ENCODE measurements at regions not wholly inside any gene's neighbourhood (a gene's known extent, or its start where the extent isn't known, plus 50 kb on each side); places are given as distances from the start of the nearest gene placed in this dataset.

GRCh38 chr13:111031531-111031961, 83.6 kb upstream of the ARHGEF7 start:
- no peak overlapping the region for H3K4me2 ChIP-seq (ENCODE audit: insufficient read depth in 1 of 2, low read depth in 2 of 2, low read length in 2 of 2)
- no peak overlapping the region for H2BK20ac ChIP-seq (ENCODE audit: low read length)
- no peak overlapping the region for H2BK12ac ChIP-seq (ENCODE audit: low read depth, low read length)
- DNase-seq (ENCODE audit: low read depth in 1 of 2, low spot score in 2 of 2) (peak in 1 of 2 experiments; percentile 30), FAIRE-seq (no peak)
- no peak overlapping the region for H2BK5ac ChIP-seq (ENCODE audit: low read depth, low read length)
- no peaks in the 10 kb centered on the region for H3K79me1 ChIP-seq (ENCODE audit: low read depth, low read length)
- 95% methylated on average over 8 of the region's 8 CpGs; no CpG with 5 or more reads in 1 of the 2 experiments for WGBS, 2 experiments (ENCODE audit: extremely low coverage in 1 of 2, insufficient coverage in 1 of 2, insufficient read length in 1 of 2, insufficient replicate concordance in 2 of 2, low coverage in 1 of 2, low lambda C conversion rate in 2 of 2, missing lambda C conversion rate in 1 of 2)
- H2BK15ac ChIP-seq (ENCODE audit: low read length): no peak overlapping the region
- CTCF ChIA-PET (ENCODE audit: partially characterized antibody): interaction anchor here (0.6 to 2.6 kb wide), 5 partner anchors 18 to 110 kb away, joined by 3 to 10 read pairs (median 3); no protein-coding TSS in a partner anchor
- H3K9me3 ChIP-seq (ENCODE audit: insufficient read depth in 2 of 2, low read depth in 1 of 2, low read length in 1 of 2): no peaks in the 10 kb centered on the region
- H3K23me2 ChIP-seq (ENCODE audit: low read depth, low read length): no peaks in the 10 kb centered on the region
- no peak overlapping the region for H2AFZ ChIP-seq (ENCODE audit: low read length)
- no peak overlapping the region for H3K4ac ChIP-seq (replicated peaks; ENCODE audit: insufficient read length, low read depth, low read length)
- H4K91ac ChIP-seq (replicated peaks; ENCODE audit: insufficient read length, low read length): no peak overlapping the region
- no peak overlapping the region for H3K14ac ChIP-seq (ENCODE audit: insufficient read length)
- no peaks in the 10 kb centered on the region for H3K79me2 ChIP-seq (ENCODE audit: control insufficient read depth in 1 of 2, insufficient read depth in 2 of 2, low read length in 2 of 2)
- H3K4me3 ChIP-seq (ENCODE audit: extremely low read depth in 1 of 4, insufficient read depth in 2 of 4, low read depth in 3 of 4, low read length in 4 of 4): no peak overlapping the region
- H3K36me3 ChIP-seq (ENCODE audit: control insufficient read depth in 2 of 4, insufficient read depth in 4 of 4, low read length in 3 of 4): no peaks in the 10 kb centered on the region
- no peak overlapping the region; the same call in 1 of the 2 replicates for H4K8ac ChIP-seq (ENCODE audit: extremely low read depth, insufficient read depth, low read length)
- H3K27ac ChIP-seq (ENCODE audit: low read depth, low read length): no peak overlapping the region
- H2AK5ac ChIP-seq (ENCODE audit: low read depth, low read length): no peak overlapping the region
- no peak overlapping the region for H3K56ac ChIP-seq (replicated peaks; ENCODE audit: insufficient read length, low read depth, low read length)
- POLR2A ChIA-PET (ENCODE audit: partially characterized antibody): no interaction called here
- H2BK120ac ChIP-seq (replicated peaks; ENCODE audit: low read depth, low read length): no peak overlapping the region
- H3K18ac ChIP-seq (ENCODE audit: extremely low read depth, low read length): no peak overlapping the region
- no peak overlapping the region for H3K23ac ChIP-seq (ENCODE audit: insufficient read length)
- no peak for TF ChIP-seq YY1 (IDR thresholded peaks at IDR 0.05; ENCODE audit: low read depth, low read length)
- TF ChIP-seq RBBP5 (IDR thresholded peaks at IDR 0.05; ENCODE audit: borderline replicate concordance, low read depth, low read length): no peak
- TF ChIP-seq ATF3 (IDR thresholded peaks at IDR 0.05; ENCODE audit: insufficient read depth, low read depth, low read length): no peak
- no peak for TF ChIP-seq RFX5 (IDR thresholded peaks at IDR 0.05; ENCODE audit: borderline replicate concordance, low read depth, low read length)
- no peak for TF ChIP-seq RNF2 (IDR thresholded peaks at IDR 0.05; ENCODE audit: borderline replicate concordance, low read depth, low read length, missing control alignments, poor library complexity, severe bottlenecking)
- TF ChIP-seq KDM5A (IDR thresholded peaks at IDR 0.05; ENCODE audit: low read length): no peak
- no peak for TF ChIP-seq SAP30 (IDR thresholded peaks at IDR 0.05; ENCODE audit: insufficient read depth, insufficient replicate concordance, low read length)
- TF ChIP-seq SIRT6 (IDR thresholded peaks at IDR 0.05; ENCODE audit: low read length): no peak
- no peak for TF ChIP-seq EGR1 (IDR thresholded peaks at IDR 0.05; ENCODE audit: borderline replicate concordance, low read depth, low read length)
- TF ChIP-seq EP300 (IDR thresholded peaks at IDR 0.05; ENCODE audit: borderline replicate concordance in 1 of 2, low read depth in 2 of 2, low read length in 2 of 2): no peak
- TF ChIP-seq TAF7 (optimal IDR thresholded peaks at IDR 0.05; ENCODE audit: borderline replicate concordance, low read depth, low read length): no peak
- no peak for TF ChIP-seq HDAC6 (IDR thresholded peaks at IDR 0.05; ENCODE audit: low read depth, low read length)
- TF ChIP-seq BCL11A (IDR thresholded peaks at IDR 0.05; ENCODE audit: low read depth in 2 of 2, low read length in 2 of 2): no peak
- H4K20me1 ChIP-seq (replicated peaks in 1 of 2; ENCODE audit: control insufficient read depth in 1 of 2, insufficient read depth in 2 of 2, low read length in 2 of 2): no peaks in the 10 kb centered on the region
- H3K4me1 ChIP-seq (replicated peaks in 1 of 4; ENCODE audit: control insufficient read depth in 3 of 4, insufficient read depth in 4 of 4, low read length in 3 of 4): no peaks in the 10 kb centered on the region
- H3K9ac ChIP-seq (replicated peaks in 1 of 4; ENCODE audit: extremely low read depth in 1 of 4, low read depth in 3 of 4, low read length in 3 of 4): no peak overlapping the region
- no peaks in the 10 kb centered on the region for H3K27me3 ChIP-seq (replicated peaks in 1 of 4; ENCODE audit: control insufficient read depth in 3 of 4, extremely low read depth in 1 of 4, insufficient read depth in 3 of 4, low read length in 3 of 4)
- no peak overlapping the region for H4K5ac ChIP-seq (ENCODE audit: insufficient read length, low read depth, low read length)

All from H1 (cell line).